Mesenteric fat pad (tissue), 1 donor: ENCODE measurements at regions not wholly inside any gene's neighbourhood (a gene's known extent, or its start where the extent isn't known, plus 50 kb on each side); places are given as distances from the start of the nearest gene placed in this dataset.
"Not testable (repeated sequence)": the region's sequence is repeated elsewhere in the genome, so short reads cannot be mapped to it uniquely, and the experiment has no call there.

Experiments
- DNase-seq: peaks from one replicate; pipeline ENCODE4 v3.0.0-alpha.2; 2020; ENCODE audit warnings: low spot score
- donor health status: DM: yes; HTN: yes; CAD: no.

DNA sequence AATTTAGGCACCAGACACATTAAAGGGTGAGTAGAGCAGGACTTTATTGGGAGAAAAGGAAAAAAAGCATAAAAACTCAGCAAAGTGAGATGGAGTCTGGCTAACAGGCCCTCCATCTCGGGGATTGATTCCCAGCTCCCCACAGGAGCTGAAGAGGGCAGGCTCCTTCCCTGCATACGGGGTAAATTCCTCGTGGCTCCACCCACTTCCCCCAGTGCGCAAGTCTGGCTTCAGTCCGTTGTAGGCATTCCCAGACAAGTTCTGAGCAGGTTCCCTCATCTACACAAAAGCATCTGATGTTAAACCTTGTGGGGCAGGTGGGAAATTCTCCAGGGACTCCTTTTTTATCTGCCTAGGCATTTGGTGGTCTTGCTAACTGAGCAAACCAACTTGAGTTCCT, 722.6 kb downstream of the ZNF385D start:
- no peak for DNase-seq

DNA sequence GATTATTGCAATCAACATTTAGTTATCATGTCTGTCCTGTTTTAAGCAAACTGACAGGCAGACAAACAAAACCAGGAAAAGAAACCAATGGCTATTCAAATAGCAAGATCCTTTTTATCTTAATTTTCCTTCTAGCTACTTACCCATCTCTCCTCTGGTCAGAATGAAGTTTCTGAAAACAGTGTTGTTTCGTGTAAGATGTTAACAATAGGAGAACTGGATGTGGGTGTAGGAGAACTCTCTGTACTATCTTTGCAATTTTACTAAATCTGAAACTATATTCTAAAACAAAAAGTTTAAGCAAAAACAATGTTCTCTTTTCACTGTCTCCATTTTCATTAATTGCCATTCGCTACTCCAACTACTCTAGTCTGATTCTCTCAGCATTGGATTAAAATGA, 726.4 kb downstream of the ZNF385D start:
- no peak for DNase-seq

DNA sequence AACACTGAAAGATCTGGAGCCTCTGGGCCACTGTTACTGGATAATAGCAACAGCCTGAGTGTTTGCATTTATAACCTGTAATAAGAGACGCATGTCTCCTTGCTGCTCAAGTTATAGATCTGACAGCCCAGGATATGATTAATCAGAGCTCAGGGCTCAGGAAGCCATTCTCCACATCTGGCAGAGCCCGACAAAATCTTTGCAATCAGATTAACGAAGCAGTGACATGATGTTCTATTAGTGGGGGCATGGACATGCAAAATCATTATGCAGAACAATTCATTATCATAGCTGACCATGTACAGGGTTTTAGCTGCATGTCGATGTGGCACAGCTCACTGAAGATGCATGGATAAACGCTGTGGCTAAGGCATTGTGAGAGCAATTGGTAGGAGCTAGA, 730.3 kb downstream of the ZNF385D start:
- DNase-seq = no peak

DNA sequence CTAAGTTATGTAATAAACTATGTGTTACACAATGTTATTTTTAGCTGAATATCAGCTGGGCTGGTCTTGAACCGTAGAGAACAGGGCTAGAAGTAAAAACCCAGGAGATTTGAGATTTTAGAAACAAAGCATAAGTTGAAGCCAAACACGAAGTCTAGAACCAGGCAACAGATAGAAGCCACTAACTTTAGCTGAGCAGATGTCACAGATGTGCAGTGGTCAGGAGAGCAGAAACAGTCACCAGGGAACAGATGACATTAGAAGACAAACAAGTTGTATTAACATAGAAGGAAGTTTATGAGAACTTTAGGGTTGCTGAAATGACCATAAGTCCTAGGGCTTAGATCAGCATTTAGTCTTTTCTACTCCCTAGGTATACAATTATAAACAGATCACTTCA, 731.0 kb downstream of the ZNF385D start:
- no peak for DNase-seq

DNA sequence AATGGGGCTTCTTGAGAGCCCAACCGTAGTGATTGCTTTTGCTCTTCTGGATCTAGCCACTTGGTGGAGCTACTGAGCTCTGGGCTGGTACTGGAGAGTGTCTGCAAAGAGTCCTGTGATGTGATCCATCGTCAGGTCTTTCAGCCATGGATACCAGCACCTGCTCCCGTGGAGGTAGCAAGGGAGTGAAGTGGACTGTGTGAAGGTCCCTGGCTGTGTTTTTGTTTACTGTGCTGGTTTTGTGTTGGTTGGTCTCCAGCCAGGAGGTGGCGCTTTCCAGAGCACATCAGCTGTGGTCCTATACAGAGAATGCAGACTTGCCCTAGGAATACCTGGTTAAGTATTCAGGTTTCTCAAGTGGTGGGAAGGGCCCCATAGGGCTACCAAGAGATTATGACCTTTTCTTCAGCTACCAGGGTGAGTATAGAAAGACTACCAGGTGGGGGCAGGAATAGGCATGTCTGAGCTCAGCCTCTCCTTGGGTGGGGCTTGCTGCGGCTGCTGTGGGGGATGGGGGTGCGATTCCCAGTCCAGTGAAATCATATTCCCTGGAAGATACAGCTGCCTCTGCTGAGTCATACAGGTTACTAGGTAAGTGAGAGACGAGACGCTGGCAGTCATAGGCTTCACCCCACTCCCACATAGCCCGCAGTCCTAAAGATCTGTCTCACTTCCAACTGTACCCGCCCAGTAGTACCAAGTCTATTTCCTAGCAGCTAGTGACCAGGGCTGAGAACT, 733.7 kb downstream of the ZNF385D start:
- DNase-seq = no peak

DNA sequence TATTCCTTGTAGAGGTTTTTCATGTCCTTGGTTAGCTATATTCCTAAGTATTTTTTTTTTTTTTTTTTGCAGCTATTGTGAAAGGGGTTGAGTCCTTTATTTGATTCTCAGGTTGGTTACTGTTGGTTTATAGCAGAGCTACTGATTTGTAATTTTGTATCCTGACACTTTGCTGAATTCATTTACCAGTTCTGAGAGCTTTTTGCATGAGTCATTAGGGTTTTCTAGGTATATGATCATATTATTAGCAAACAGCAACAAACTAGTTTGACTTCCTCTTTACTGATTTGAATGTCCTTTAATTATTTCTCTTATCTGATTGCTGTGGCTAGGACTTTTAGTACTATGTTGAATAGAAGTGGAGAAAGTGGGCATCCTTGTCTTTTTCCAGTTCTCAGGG, 737.4 kb downstream of the ZNF385D start:
- DNase-seq = no peak

DNA sequence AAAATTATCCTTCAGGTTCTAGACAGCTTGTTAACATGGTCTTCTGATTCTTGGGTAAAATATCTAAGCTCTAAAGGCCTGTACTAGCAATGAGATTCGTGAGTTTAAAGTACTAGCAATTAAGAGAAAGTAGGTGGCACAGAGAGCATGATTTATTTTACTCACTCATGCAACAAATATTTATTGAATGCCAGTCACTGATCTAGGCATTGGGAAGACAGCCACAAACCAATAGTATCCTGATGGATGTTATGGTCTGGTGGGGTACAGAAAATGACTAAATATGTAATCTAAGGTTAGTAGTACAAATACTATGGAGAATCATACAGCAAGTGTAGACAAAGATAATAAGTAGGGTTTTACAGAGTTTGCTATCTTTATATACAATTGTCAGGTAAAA, 751.3 kb downstream of the ZNF385D start:
- DNase-seq = no peak

DNA sequence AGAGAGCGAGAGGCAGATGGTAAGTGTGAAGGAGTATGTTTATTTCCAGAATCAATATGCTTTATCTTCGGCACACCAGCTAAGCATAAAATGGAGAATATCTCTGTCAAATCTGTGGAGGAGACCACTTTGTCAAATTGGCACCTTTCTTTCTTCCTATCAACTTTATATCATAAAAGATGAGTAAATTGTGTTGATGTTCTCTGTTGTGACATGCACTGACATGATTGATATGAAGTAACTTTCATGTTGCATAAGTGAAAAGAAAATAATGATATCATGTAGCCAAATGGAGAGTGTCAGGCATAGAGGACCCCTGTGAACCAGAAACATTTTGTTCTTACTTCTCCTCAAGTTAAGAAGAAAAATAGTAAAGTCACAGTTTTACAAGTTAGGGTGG, 753.8 kb downstream of the ZNF385D start:
- DNase-seq = no peak

DNA sequence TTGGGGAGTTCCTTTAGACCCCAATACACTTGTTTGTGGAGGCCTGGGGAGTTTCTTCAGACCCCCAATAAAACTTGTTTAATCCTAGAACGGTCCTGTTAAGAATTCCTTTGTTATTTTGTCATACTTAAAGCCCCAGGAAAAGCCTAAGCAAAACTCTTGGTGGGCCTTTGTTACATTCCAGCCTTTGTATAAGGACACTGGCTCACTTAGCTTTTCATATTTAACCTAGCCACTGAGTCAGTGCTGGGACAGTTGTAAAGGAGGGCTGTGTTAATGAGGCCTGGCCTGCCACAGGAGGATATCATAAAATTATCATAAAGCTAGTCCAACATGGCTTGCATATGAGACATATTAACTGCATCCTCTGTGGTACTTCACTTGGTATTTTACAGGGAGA, 760.1 kb downstream of the ZNF385D start:
- DNase-seq = no peak

DNA sequence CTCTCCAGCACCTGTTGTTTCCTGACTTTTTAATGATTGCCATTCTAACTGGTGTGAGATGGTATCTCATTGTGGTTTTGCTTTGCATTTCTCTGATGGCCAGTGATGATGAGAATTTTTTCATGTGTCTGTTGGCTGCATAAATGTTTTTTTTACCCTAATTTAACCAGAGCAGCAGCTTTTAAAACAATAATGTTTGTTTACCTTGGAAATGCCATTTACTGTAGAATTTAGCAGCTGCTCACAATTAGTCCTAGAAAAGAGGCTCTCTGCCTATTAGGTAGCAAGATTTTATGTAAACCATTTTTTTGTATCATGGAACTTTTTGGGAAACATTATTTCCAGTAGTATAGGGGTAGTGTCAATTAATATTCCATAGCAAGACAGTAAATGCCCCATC, 761.4 kb downstream of the ZNF385D start:
- DNase-seq = not testable (repeated sequence)

DNA sequence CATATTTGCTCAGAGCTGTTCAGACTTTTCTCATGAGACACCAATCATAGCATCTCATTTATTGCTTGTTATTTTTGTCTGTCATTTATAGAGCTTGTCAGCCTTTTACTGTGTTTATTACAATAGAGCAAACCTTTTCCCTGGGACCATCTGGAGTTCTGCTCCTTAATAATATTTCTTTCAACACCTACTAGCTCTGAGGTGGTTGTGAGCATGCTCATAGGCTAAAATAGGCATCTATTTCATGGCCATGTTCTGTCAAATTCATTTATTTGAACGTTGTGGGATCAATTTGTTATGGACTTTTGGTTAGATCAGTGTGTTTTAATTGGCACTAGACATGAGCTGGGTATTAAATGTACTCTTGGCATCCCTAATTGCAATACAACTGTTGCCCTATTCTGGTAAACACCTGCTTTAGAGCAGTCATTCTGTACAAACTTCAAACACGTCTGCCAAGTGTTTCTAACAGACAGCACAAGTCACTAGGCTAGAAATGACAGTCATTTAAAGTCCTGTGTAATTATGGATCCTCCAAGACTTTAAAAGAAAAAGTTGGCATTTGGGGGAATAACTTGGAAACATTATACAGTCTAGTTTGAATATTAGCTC, 766.3 kb downstream of the ZNF385D start:
- DNase-seq = no peak

DNA sequence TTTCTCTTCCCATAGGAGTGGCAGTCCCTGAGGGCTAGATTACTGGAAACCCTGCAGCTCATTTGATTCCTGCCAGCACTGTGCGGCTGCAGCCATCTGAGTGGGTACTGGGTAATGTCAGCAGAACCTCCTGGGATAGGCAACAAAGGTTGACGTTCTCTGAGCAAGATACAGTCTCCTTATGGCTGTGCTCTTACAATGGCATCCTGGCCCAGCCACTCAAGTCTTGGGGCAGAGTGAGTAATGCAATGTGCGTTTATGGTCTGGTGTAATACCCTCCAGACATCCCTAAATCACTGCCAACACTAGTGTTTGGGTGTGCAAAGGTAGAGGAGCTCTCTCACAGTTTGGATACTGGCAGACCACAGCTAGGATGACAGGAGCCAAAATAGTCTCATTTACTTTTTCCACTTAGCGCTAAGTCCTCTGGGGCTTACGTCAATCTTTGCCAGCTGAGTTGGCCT, 775.8 kb downstream of the ZNF385D start:
- no peak for DNase-seq

DNA sequence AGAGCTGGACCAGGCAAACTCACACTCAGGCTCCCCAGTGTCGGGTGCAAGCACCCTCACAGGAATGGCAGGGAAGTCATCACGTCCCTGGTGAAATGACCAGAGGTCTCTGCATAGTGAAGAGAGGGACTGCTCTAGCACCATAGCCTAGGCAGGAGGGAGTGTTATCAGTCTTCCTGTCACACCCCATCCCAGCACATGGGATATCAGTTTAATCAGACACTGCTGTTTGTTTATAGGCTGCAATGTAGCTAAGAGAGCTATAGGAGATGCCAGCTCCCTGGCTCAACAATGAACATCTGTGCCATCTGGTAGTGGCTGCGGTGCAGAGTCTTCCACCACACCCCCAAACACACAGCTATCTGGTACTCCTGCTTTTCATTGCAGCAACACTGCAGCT, 776.6 kb downstream of the ZNF385D start:
- no peak for DNase-seq

DNA sequence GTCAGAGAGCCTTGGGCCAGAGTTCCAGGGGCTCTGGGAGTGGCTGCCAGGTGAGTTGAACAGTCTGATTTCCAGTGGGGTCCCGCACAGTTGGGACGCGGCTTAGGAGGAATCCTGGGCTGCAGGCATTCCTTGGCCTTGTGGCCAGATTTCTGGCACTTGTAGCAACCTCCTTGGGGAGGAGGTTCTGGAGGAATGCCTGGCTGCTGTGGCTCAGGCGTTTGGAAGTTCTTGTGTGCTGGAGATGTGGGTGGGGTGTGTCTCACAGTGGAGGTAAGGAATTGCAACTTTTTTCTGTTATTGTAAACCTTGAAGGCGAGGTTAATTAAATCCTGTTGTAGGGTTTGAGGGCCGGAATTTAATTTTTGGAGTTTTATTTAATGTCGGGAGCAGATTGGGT, 780.2 kb downstream of the ZNF385D start:
- DNase-seq = not testable (repeated sequence)

DNA sequence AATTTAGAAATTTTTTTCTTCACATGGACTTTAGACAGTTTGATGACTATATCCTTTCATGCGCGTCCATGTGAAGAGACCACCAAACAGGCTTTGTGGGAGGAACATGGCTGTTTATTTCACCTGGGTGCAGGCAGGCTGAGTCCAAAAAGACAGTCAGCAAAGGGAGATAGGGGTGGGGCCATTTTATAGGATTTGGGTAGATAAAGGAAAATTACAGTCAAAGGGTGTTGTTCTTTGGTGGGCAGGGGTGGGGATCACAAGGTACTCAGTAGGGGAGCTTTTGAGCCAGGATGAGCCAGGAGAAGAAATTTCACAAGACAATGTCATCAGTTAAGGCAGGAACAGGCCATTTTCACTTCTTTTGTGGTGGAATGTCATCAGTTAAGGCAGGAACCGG, 781.5 kb upstream of the SGO1 start:
- DNase-seq = not testable (repeated sequence)

DNA sequence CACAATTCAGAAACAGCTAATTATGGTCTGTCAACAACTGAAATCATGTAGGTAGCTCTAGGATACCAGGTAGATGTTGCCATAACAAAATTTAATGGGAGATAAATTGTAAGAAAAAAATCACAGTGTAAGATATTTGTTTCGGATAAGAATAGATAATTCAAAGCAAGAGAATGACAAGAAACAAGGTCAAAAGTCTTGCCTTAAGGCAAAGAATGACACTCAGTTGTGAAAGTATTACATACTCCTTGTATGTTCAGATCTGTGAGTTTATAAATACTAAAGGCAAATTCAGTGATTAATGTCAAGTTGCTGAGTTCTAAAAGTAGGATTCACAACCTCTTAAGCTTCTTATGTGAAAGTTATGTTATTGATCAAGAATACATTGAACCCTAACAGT, 772.2 kb upstream of the SGO1 start:
- no peak for DNase-seq

DNA sequence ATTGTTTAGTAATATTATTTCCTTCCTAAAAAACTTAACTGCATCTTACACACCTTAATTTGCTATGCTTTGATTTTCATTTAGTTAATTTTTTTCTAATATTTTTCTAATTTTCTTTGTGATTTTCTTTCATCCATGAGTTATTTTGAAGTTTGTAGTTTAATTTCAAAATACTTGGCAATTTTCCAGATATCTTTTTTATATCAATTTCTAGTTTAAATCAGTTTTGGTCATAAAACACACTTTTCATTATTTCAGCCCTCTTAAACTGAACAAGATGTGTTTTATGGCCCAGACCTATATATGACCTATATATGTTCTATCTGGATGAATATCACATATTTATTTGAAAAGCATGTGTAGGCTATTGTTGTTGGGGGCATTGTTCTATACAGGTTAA, 759.9 kb upstream of the SGO1 start:
- no peak for DNase-seq

DNA sequence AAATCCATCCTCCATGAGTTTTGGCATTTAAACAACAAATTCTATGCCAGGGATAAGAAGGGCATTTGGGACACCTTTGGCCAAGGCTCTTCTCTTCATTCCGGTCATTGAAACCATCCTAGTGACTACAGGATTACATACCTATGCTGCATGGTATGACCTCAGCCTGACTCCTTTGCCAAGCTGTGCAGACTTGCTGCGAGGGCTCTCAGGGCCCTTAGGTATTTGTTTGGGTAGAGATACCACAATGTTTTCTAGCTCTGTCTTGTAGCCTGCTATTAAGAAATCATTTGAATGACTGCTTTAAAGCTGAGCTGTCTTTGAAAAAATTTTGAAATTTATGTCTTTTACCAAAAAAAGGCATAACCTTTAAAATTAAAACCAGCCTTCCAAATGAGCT, 749.8 kb upstream of the SGO1 start:
- no peak for DNase-seq

DNA sequence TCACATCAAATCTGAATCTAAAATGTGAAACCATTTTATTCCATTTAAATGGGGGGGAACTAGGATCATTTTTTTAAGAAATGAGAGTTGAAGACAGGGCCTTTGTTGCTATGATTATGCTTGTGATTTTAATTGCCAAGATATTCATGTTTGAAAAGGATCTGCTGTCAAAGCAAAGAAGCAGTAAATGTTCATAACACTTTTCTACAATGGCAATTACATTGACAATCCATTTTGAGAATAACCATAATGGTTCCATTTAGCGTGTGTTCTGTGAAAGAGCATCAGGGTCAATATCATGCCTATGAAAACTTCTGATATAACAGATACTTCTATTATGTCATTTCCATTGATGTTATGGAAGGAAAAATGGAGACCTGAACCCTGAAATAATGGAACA, 745.8 kb upstream of the SGO1 start:
- no peak for DNase-seq

DNA sequence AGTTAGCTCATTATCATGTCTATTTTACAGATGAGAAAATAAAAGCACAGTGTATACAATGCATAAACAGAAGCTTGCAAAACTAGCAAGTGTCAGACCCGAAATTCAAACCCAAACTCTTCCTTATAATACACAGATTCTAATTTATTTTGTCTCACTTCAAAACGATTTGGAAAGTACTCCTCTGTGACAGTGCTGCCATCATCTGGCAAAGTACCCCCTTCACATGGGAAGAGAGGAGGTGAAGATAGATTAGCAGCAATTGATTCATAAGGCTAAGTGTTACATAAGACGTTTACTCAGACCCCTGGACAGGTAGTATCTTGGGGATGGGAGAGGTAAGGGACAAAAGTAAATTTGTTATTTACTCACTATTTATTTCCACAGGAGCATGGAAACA, 744.0 kb upstream of the SGO1 start:
- no peak for DNase-seq

DNA sequence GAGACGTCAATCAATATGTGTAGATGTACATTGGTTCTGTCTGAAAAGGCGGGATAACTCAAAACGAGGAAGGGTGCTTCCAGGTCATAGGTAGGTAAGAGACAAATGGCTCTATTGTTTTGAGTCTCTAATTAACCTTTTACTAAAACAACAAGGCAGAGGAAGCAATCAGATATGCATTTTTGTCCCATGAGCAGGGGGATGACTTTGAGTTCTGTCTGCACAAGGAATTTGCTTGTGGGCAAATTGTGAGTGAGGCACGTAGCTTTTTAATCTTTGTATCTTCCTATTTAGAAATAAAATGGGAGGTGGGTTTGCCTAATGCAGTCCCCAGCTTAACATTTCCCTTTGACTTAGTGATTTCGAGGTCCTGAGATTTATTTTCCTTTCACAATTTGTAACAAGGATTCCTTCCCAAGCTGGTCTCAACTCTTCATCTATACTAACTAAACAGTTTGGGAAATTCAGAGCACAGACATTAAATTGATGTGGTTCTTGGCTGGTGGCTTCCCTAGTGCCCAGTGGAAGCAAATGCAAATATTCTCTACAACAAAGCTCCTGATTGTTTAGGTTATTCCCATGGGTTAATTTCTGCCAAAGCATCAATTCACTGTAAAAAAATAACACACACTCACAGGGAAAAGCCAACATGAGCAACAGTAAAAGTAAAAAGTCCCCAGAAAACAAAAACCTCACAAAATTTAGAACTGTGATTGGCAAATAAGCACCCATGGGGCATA, 738.8 kb upstream of the SGO1 start:
- no peak for DNase-seq

DNA sequence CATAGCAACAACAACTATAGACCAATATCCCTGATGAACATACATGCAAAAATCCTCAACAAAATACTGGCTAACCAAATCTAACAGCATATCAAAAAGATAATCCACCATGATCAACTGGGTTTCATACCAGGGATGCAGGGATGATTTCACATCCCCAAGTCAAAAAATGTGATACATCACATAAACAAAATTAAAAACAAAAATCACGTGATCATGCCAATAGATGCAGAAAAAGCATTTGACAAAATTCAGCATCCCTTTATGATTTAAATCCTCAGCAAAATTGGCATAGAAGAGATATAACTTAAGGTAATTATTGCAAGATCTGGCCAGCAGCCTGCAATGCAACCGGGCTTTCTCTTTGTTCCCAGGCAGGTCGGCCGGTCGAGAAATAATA, 735.1 kb upstream of the SGO1 start:
- not testable (repeated sequence) for DNase-seq
